MM.1S (cell line): ENCODE measurements at regions not wholly inside any gene's neighbourhood (a gene's known extent, or its start where the extent isn't known, plus 50 kb on each side); places are given as distances from the start of the nearest gene placed in this dataset.

Source experiments
- EZH2 ChIP-seq: fragments of 300-600 bp; sonication (generic); optimal IDR thresholded peaks from 2 replicates; pipeline ENCODE3; 2017; ENCODE audit warnings: low read depth, mild to moderate bottlenecking, antibody characterized with exemption, low read length, mixed read lengths
- TF ChIP-seq, protein P1 (sequence below): fragments of 300-600 bp; sonication (generic); IDR thresholded peaks from 2 replicates; pipeline ENCODE4 v1.5.1; 2016; ENCODE audit warnings: antibody characterized with exemption, low read length, mixed read lengths

DNA sequence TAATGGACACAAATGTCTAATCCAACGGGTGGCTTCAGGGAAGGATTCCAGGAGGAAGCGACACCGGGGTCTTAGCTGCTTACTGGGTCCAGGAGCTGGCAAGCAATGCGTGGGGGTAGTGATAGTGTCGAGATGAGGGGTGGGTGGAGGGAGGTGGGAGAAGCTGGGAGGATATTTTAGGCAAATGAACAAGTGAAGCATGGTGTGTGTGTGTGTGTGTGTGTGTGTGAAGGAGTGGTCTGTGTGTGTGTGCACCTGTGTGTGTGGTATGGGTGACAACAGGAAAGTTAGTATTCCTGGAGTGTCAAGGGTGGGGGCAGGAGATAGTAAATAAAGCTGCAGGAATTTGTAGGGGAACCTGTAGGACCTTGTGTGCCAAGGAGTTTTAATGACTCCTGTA is 126.9 kb upstream of the ZBED5 start:
- no peak for TF ChIP-seq EZH2
- TF ChIP-seq, protein P1, sequence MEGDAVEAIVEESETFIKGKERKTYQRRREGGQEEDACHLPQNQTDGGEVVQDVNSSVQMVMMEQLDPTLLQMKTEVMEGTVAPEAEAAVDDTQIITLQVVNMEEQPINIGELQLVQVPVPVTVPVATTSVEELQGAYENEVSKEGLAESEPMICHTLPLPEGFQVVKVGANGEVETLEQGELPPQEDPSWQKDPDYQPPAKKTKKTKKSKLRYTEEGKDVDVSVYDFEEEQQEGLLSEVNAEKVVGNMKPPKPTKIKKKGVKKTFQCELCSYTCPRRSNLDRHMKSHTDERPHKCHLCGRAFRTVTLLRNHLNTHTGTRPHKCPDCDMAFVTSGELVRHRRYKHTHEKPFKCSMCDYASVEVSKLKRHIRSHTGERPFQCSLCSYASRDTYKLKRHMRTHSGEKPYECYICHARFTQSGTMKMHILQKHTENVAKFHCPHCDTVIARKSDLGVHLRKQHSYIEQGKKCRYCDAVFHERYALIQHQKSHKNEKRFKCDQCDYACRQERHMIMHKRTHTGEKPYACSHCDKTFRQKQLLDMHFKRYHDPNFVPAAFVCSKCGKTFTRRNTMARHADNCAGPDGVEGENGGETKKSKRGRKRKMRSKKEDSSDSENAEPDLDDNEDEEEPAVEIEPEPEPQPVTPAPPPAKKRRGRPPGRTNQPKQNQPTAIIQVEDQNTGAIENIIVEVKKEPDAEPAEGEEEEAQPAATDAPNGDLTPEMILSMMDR, result no peak
